ENCODE measurements at regions not wholly inside any gene's neighbourhood (a gene's known extent, or its start where the extent isn't known, plus 50 kb on each side); places are given as distances from the start of the nearest gene placed in this dataset.

DNA sequence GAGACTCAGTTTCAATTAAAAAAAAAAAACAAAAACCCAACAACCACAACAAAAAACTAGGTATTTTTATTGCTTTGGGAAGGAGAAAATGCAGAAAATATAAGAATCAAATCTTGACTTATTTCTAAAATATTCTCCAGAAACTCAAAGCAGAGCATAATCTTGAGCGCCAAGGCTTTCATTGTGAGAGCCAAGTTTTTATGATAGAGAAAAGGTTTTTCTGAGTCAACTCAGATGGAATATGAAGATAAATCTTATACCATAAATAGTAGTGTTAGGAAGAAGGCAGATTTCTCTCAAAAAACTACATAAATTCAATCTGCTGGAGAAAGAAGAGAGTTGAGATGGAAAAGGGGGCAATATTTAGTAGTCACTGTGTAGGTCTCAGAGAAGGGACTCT is 121.2 kb upstream of the OSR1 start:
- no peak for DNase-seq

GRCh38 chr2:19478409-19478808 is 120.0 kb upstream of the OSR1 start:
- no peak for DNase-seq

- DNase-seq: no peak
Measured at GRCh38 chr2:19476327-19476726, 117.9 kb upstream of the OSR1 start.

- peak; percentile 10 to 44 (median 34) for DNase-seq
Measured at GRCh38 chr2:19474128-19474527, 115.7 kb upstream of the OSR1 start.

DNA sequence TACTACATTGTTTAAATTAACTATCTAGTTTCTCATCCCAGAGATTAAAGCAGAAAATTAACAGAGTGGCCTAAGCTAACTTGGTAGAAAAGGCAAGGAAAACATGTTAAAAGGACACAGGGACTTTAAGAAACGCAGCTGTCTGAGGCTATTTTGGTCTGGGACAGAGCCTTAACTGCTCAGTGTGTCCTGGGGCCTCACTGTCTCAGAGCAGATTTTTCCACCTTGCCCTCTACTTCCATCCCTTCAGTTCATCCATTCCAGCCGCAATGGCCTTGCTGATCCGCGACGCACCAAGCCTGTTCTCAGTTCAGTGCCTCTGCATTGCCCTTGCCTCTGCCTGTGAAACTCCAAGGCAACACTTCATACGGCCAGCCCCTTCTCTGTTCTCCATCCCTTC is 114.9 kb upstream of the OSR1 start:
- no peak for DNase-seq

- DNase-seq: no peak
Measured at GRCh38 chr2:19472391-19472978, 114.1 kb upstream of the OSR1 start.

- no peak for DNase-seq
Measured at GRCh38 chr2:19471491-19471890, 113.1 kb upstream of the OSR1 start.

- no peak for DNase-seq
Measured at GRCh38 chr2:19465978-19466377, 107.6 kb upstream of the OSR1 start.

DNA sequence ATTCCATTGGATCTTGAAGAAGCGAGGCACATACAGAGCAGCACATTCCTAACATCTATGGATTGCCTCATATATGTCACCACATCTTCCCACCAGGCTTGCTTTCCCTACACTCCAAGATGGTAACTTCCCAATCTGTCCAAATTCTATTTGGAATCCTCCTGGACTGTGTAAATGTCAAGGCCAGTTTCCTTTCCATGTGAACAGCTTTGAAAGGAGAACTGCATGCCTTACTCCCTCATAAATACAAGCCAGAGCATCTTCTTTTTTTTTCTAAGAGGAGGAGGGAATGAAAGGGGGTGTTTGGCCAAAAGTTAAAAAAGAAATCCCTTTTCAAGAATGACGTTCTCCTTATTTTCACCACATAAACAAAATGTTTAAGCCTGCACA is 103.8 kb upstream of the OSR1 start:
- no peak for DNase-seq

DNA sequence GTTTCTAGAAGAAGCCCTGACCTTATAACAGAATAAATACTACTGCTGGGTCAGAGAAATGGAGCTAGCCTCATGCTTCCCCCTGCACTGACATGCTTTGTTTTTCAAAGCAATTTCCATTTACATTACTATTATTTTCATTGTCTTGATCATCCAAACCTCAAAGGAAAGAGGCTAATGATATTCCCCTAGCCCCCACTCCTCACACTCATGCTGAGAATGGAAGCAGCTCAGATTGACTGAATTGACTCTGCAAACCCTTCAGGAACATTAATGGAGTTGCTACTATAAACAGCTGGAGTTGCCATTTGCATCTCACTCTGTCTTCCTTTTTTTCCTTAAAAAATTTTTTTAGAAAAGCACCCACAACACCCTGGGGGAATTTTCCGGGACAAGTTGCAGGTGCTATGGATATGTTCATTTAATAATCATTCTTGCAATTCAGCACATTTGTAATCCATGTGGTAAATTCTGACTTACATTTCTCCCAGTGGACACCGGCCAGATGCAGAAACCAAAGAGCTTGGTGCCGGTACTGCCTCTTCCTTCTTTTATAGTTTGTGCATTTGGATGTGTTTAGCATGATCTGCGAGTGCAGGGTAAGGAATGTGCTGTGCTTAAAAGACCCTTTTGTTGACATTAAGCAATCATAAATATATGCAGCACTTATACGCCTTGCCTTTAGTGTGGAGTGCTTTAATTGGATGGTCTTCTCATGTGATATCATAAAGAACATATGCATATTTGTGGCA is 103.3 kb upstream of the OSR1 start:
- DNase-seq: no peak

GRCh38 chr2:19460761-19461160 is 102.3 kb upstream of the OSR1 start:
- DNase-seq: no peak

DNA sequence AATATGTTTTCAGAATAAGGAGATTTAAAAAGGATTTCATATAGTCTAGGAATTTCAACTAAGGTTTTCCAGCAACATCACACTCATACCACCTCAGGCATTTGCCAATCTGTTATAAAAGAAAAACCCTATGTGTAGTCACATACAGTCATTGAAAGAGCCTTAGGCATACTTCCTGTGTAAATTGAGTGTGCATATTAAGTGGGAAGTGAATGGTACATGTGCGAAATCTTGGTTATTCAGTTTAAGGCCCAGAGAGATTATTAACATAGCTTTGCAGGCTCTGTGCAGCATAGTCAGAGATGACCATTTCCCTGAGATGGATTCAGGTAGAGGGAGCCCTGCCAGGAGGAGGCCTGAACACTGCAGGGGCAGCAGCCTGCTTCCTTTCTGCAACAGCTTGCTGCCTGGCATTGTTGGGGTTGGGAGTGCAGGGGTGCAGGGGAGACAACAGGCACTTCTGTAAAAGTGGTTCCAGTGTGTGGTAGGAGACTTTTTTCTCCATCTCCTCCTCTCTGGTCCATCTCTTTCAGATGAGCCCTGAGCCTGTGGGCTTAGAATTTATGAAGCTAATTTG is 100.1 kb upstream of the OSR1 start:
- DNase-seq: no peak

GRCh38 chr2:19457809-19458208 is 99.4 kb upstream of the OSR1 start:
- DNase-seq: no peak

DNA sequence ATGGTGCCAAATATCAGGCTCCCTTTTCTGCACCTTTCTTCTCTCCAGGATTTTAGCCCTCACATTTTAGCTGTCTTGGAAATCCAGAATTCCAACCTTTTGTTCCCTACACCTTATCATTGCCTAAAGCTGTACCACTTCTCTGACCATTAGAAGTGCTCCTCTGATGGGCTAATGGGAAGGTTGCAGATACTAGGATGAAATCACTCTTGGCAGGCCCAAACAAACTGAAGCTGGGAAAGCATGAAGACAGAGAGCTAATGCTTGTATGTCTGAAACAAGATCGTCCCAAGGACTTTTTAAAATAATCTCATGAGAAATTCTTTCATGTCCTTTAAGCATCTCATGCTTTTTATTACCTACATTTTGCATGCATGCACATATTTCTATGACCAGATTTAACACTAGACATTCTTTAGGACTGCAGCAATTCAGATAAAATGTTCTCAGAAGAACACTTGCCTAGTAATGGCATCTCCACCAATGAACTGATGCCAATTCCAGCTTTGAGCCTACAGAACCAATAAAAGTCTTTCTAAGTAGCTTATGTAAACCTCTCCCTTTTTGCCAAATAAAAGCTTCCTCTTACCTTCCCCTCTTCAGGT is 98.4 kb upstream of the OSR1 start:
- DNase-seq: no peak

- DNase-seq: no peak
Measured at GRCh38 chr2:19454125-19454524, 95.7 kb upstream of the OSR1 start.

- no peak for DNase-seq
Measured at GRCh38 chr2:19442731-19443130, 84.3 kb upstream of the OSR1 start.

GRCh38 chr2:19439081-19439480 is 80.7 kb upstream of the OSR1 start:
- DNase-seq: no peak

- no peak for DNase-seq
Measured at GRCh38 chr2:19435815-19436214, 77.4 kb upstream of the OSR1 start.

DNA sequence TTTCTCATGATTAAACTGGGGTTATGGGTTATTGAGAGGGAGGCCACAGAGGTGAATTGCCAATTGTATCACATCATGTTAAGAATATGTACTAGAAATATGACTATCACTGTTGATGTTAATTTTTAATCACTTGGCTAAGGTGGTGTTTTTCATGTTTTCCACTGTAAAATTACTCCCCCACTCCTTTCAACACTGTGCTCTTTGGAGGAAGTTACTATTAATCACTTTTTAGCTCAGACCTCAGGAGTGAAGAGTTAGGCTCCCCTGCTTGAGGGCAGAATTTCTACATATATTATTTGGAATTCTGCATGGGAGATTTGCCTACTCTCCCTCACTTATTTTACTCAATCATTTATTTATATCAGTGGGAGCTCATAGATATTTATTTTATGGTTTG is 76.0 kb upstream of the OSR1 start:
- DNase-seq: no peak

- DNase-seq: no peak
Measured at GRCh38 chr2:19426941-19427340, 68.5 kb upstream of the OSR1 start.

DNA sequence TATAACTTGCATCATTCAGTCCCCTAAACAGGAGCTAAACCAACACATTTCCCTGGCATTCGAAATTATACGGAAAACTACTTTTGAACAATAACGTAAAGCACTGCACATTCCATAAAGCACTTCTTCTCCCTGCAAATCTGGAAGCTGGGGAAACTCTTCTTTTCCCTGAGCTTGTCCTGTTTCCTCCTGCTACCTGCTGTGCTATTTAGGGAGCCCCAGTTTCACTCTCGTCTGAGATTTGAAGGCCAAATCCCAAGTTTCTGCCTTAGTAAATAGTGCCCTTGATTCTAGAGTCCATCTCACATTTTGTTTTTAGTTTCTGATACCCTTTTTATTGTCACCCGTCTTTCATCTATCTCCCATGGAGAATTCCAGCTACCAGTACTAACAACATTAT is 67.7 kb upstream of the OSR1 start:
- no peak for DNase-seq

GRCh38 chr2:19425419-19425818 is 67.0 kb upstream of the OSR1 start:
- no peak for DNase-seq

- no peak for DNase-seq
Measured at GRCh38 chr2:19419211-19419880, 60.9 kb upstream of the OSR1 start.

Data from suppressor macrophage (primary cell).